Tibial artery (tissue), 4 donors: ENCODE measurements at regions not wholly inside any gene's neighbourhood (a gene's known extent, or its start where the extent isn't known, plus 50 kb on each side); places are given as distances from the start of the nearest gene placed in this dataset.

Experiments used
- DNase-seq, 2 donors: peaks; one replicate each; pipeline ENCODE4 v3.0.0-alpha.2; 2019
- H3K27ac ChIP-seq, 2 donors: fragments of 200-600 bp; sonication (generic) in 1 of 2; 1 replicate in 1 of 2; 2 replicates in 1 of 2; pipeline ENCODE4 v1.5.1; 2018 to 2019; ENCODE audit warnings: mild to moderate bottlenecking in 1 of 2
- H3K27me3 ChIP-seq, 2 donors: fragments of 200-600 bp; sonication (generic) in 1 of 2; one replicate each; pipeline versions ENCODE4 v1.5.1 to v1.6.0; 2016 to 2019
- H3K36me3 ChIP-seq, 3 donors: fragments of 200-600 bp; sonication (generic) in 2 of 3; one replicate each; pipeline ENCODE4 v1.5.1; 2016 to 2019; ENCODE audit warnings: mild to moderate bottlenecking in 2 of 3
- H3K4me1 ChIP-seq, 4 donors: fragments of 200-600 bp; sonication (generic) in 2 of 4; 1 replicate in 3 of 4; 2 replicates in 1 of 4; pipeline ENCODE4 v1.5.1; 2016 to 2019
- H3K4me3 ChIP-seq, 2 donors: fragments of 200-600 bp; sonication (generic) in 1 of 2; 1 replicate in 1 of 2; 2 replicates in 1 of 2; pipeline ENCODE4 v1.5.1; 2018 to 2019; ENCODE audit warnings: mild to moderate bottlenecking in 2 of 2
- H3K9me3 ChIP-seq, 3 donors: fragments of 200-600 bp; sonication (generic) in 1 of 3; one replicate each; pipeline ENCODE4 v1.5.1; 2016 to 2019
- CTCF ChIP-seq, 2 experiments: fragments of 200-600 bp in 1 of 2; fragments of 450-650 bp in 1 of 2; IDR thresholded peaks; one replicate each; pipeline ENCODE4 v1.5.1; 2017 to 2019; ENCODE audit warnings: antibody characterized with exemption in 2 of 2, mild to moderate bottlenecking in 1 of 2, moderate library complexity in 1 of 2
- intact Hi-C: fragments of 100-400 bp; cut with DNase I; formaldehyde crosslinking; loops from one replicate; pipeline ENCODE4 v1.15.0; 2023; ENCODE audit warnings: low total_unique reads

- Histone ChIP-seq H3K4me1 (no peaks in the 10 kb centered on the region), H3K27ac (no peak overlapping the region), H3K36me3 (no peaks in the 10 kb centered on the region), H3K4me3 (no peak overlapping the region), H3K9me3 (peaks cover 0 to 5% (median 0%) of the 10 kb centered on the region in 3 donors), H3K27me3 (no peaks in the 10 kb centered on the region)
- no peak for TF ChIP-seq CTCF (IDR thresholded peaks at IDR 0.05)
- DNase-seq = no peak
- intact Hi-C loops = no loop called here
These were observed 683.6 kb upstream of the TENM3 start for GRCh38 chr4:181559637-181560036.

- H3K4me1 ChIP-seq = no peaks in the 10 kb centered on the region
- no peaks in the 10 kb centered on the region for H3K27me3 ChIP-seq
- H3K27ac ChIP-seq = no peak overlapping the region
- no peak overlapping the region for H3K4me3 ChIP-seq
- peaks cover 0 to 5% (median 0%) of the 10 kb centered on the region in 3 donors for H3K9me3 ChIP-seq
- no peak for TF ChIP-seq CTCF (IDR thresholded peaks at IDR 0.05)
- DNase-seq = no peak
- H3K36me3 ChIP-seq = no peaks in the 10 kb centered on the region
- intact Hi-C loops = no loop called here
These were observed 680.8 kb upstream of the TENM3 start for GRCh38 chr4:181562399-181562798.

- Histone ChIP-seq H3K27me3 (no peaks in the 10 kb centered on the region), H3K36me3 (no peaks in the 10 kb centered on the region), H3K4me1 (no peaks in the 10 kb centered on the region), H3K27ac (no peak overlapping the region), H3K4me3 (no peak overlapping the region), H3K9me3 (peaks cover 0 to 5% (median 0%) of the 10 kb centered on the region in 3 donors)
- no peak for DNase-seq
- intact Hi-C loops = no loop called here
- no peak for TF ChIP-seq CTCF (IDR thresholded peaks at IDR 0.05)
These were observed 678.6 kb upstream of the TENM3 start for GRCh38 chr4:181564625-181565024.

GRCh38 chr4:181566490-181566889, 676.7 kb upstream of the TENM3 start:
- intact Hi-C loops = no loop called here

GRCh38 chr4:181569553-181569952, 673.6 kb upstream of the TENM3 start:
- Histone ChIP-seq H3K9me3 (no peaks in the 10 kb centered on the region), H3K4me3 (no peak overlapping the region), H3K27me3 (no peaks in the 10 kb centered on the region), H3K36me3 (no peaks in the 10 kb centered on the region), H3K4me1 (no peaks in the 10 kb centered on the region), H3K27ac (no peak overlapping the region)
- no peak for TF ChIP-seq CTCF (IDR thresholded peaks at IDR 0.05)
- DNase-seq = no peak
- intact Hi-C loops = no loop called here

More at GRCh38 chr4:181566490-181566889, 676.7 kb upstream of the TENM3 start:
- H3K36me3 ChIP-seq = no peaks in the 10 kb centered on the region
- H3K4me3 ChIP-seq = no peak overlapping the region
- DNase-seq = no peak
- no peaks in the 10 kb centered on the region for H3K9me3 ChIP-seq
- no peak overlapping the region for H3K27ac ChIP-seq
- TF ChIP-seq CTCF (IDR thresholded peaks at IDR 0.05) = no peak
- H3K4me1 ChIP-seq = no peaks in the 10 kb centered on the region
- H3K27me3 ChIP-seq = no peaks in the 10 kb centered on the region

- H3K9me3 ChIP-seq = no peaks in the 10 kb centered on the region
- no peaks in the 10 kb centered on the region for H3K36me3 ChIP-seq
- no peaks in the 10 kb centered on the region for H3K4me1 ChIP-seq
- TF ChIP-seq CTCF (IDR thresholded peaks at IDR 0.05) = no peak
- H3K27me3 ChIP-seq = no peaks in the 10 kb centered on the region
- intact Hi-C loops = no loop called here
- no peak overlapping the region for H3K27ac ChIP-seq
- DNase-seq = no peak
- no peak overlapping the region for H3K4me3 ChIP-seq
These were observed 664.3 kb upstream of the TENM3 start for GRCh38 chr4:181578911-181579310.
